Ectodermal cell (in vitro differentiated cells): ENCODE measurements at regions not wholly inside any gene's neighbourhood (a gene's known extent, or its start where the extent isn't known, plus 50 kb on each side); places are given as distances from the start of the nearest gene placed in this dataset.

Source experiments
- H3K27ac ChIP-seq: 2 replicates; pipeline ENCODE4 v1.7.0; 2013; ENCODE audit warnings: mild to moderate bottlenecking, low read depth, low read length; ENCODE audit not compliant: insufficient read depth, poor library complexity, severe bottlenecking
- H3K27me3 ChIP-seq: 2 replicates; pipeline ENCODE4 v1.7.0; 2013; ENCODE audit warnings: mild to moderate bottlenecking, low read length; ENCODE audit not compliant: insufficient read depth, control insufficient read depth, poor library complexity, severe bottlenecking
- H3K36me3 ChIP-seq: one replicate; pipeline ENCODE4 v1.7.0; 2013; ENCODE audit warnings: low read length; ENCODE audit not compliant: control insufficient read depth, insufficient read depth
- H3K4me1 ChIP-seq: one replicate; pipeline ENCODE4 v1.7.0; 2013; ENCODE audit warnings: low read length; ENCODE audit not compliant: control insufficient read depth, insufficient read depth
- H3K4me3 ChIP-seq: 2 replicates; pipeline ENCODE4 v1.7.0; 2013; ENCODE audit warnings: low read depth, low read length, control low read depth; ENCODE audit not compliant: insufficient read depth
- H3K9me3 ChIP-seq: 2 replicates; pipeline ENCODE4 v1.7.0; 2013; ENCODE audit warnings: mild to moderate bottlenecking, low read length, moderate library complexity; ENCODE audit not compliant: control insufficient read depth
- WGBS, 2 experiments: methylation state at CpG; one replicate each; pipeline ENCODE4 v1.1.7; 2013; ENCODE audit warnings: missing lambda C conversion rate in 2 of 2; 5-methylcytosine and 5-hydroxymethylcytosine counted together

GRCh38 chr4:82043081-82043808, 330.5 kb downstream of the HNRNPD start:
- Histone ChIP-seq H3K36me3 (no peaks in the 10 kb centered on the region), H3K27ac (no peak overlapping the region), H3K9me3 (no peaks in the 10 kb centered on the region), H3K4me3 (peak overlapping the region; percentile 50), H3K27me3 (peaks cover 42% of the 10 kb centered on the region), H3K4me1 (peaks cover 11% of the 10 kb centered on the region)
- 10 to 12% methylated on average over 12 of the region's 12 CpGs for WGBS, 2 experiments

GRCh38 chr4:82042042-82042441, 331.7 kb downstream of the HNRNPD start:
- peaks cover 11% of the 10 kb centered on the region for H3K4me1 ChIP-seq
- H3K27ac ChIP-seq = no peak overlapping the region
- H3K27me3 ChIP-seq = peaks cover 42% of the 10 kb centered on the region
- no peaks in the 10 kb centered on the region for H3K36me3 ChIP-seq
- WGBS, 2 experiments = 93 to 94% methylated on average over 3 of the region's 3 CpGs
- no peaks in the 10 kb centered on the region for H3K9me3 ChIP-seq
- H3K4me3 ChIP-seq = no peak overlapping the region

GRCh38 chr4:82038936-82039335, 334.9 kb downstream of the HNRNPD start:
- Histone ChIP-seq H3K4me1 (peaks cover 11% of the 10 kb centered on the region), H3K27me3 (peaks cover 27% of the 10 kb centered on the region), H3K4me3 (no peak overlapping the region), H3K36me3 (no peaks in the 10 kb centered on the region), H3K9me3 (no peaks in the 10 kb centered on the region), H3K27ac (no peak overlapping the region)
- WGBS, 2 experiments = 90% methylated on average over 2 of the region's 2 CpGs

GRCh38 chr4:82036181-82036580, 337.6 kb downstream of the HNRNPD start:
- no peaks in the 10 kb centered on the region for H3K27me3 ChIP-seq
- H3K9me3 ChIP-seq = no peaks in the 10 kb centered on the region
- H3K4me1 ChIP-seq = no peaks in the 10 kb centered on the region
- H3K4me3 ChIP-seq = no peak overlapping the region
- no peaks in the 10 kb centered on the region for H3K36me3 ChIP-seq
- WGBS, 2 experiments = 59 to 60% methylated on average over 1 of the region's 1 CpG
- H3K27ac ChIP-seq = no peak overlapping the region

- H3K27ac ChIP-seq = no peak overlapping the region
- WGBS, 2 experiments = 88 to 100% methylated on average over 1 to 2 of the region's 2 CpGs
These were observed 338.9 kb downstream of the HNRNPD start for GRCh38 chr4:82034878-82035277.

GRCh38 chr4:82033862-82034261, 339.9 kb downstream of the HNRNPD start:
- no peak overlapping the region for H3K4me3 ChIP-seq
- H3K36me3 ChIP-seq = no peaks in the 10 kb centered on the region
- no peaks in the 10 kb centered on the region for H3K27me3 ChIP-seq
- WGBS, 2 experiments = 90 to 91% methylated on average over 2 of the region's 2 CpGs
- H3K9me3 ChIP-seq = no peaks in the 10 kb centered on the region
- H3K4me1 ChIP-seq = no peaks in the 10 kb centered on the region
- no peak overlapping the region for H3K27ac ChIP-seq

More at GRCh38 chr4:82034878-82035277, 338.9 kb downstream of the HNRNPD start:
- no peaks in the 10 kb centered on the region for H3K9me3 ChIP-seq
- no peak overlapping the region for H3K4me3 ChIP-seq
- no peaks in the 10 kb centered on the region for H3K36me3 ChIP-seq
- H3K27me3 ChIP-seq = no peaks in the 10 kb centered on the region
- H3K4me1 ChIP-seq = no peaks in the 10 kb centered on the region

GRCh38 chr4:82031376-82031927, 342.3 kb downstream of the HNRNPD start:
- Histone ChIP-seq H3K4me1 (no peaks in the 10 kb centered on the region), H3K27me3 (no peaks in the 10 kb centered on the region), H3K36me3 (no peaks in the 10 kb centered on the region), H3K27ac (no peak overlapping the region), H3K4me3 (no peak overlapping the region), H3K9me3 (no peaks in the 10 kb centered on the region)
- 89 to 96% methylated on average over 2 of the region's 2 CpGs for WGBS, 2 experiments

- Histone ChIP-seq H3K27me3 (no peaks in the 10 kb centered on the region), H3K36me3 (no peaks in the 10 kb centered on the region), H3K4me1 (no peaks in the 10 kb centered on the region), H3K9me3 (no peaks in the 10 kb centered on the region), H3K4me3 (no peak overlapping the region), H3K27ac (no peak overlapping the region)
- WGBS, 2 experiments = 84 to 91% methylated on average over 2 of the region's 2 CpGs
These were observed 356.1 kb downstream of the HNRNPD start for GRCh38 chr4:82017680-82018079.

- H3K36me3 ChIP-seq = no peaks in the 10 kb centered on the region
- no peak overlapping the region for H3K4me3 ChIP-seq
- no peaks in the 10 kb centered on the region for H3K4me1 ChIP-seq
- no peak overlapping the region for H3K27ac ChIP-seq
- 93 to 100% methylated on average over 1 of the region's 1 CpG for WGBS, 2 experiments
- no peaks in the 10 kb centered on the region for H3K27me3 ChIP-seq
- no peaks in the 10 kb centered on the region for H3K9me3 ChIP-seq
These were observed 368.6 kb downstream of the HNRNPD start for GRCh38 chr4:82005158-82005557.

GRCh38 chr4:81997313-81997712, 376.5 kb downstream of the HNRNPD start:
- 100% methylated on average over 1 of the region's 2 CpGs for WGBS, 2 experiments
- H3K36me3 ChIP-seq = no peaks in the 10 kb centered on the region
- no peak overlapping the region for H3K27ac ChIP-seq
- no peak overlapping the region for H3K4me3 ChIP-seq
- no peaks in the 10 kb centered on the region for H3K27me3 ChIP-seq
- H3K9me3 ChIP-seq = no peaks in the 10 kb centered on the region
- H3K4me1 ChIP-seq = no peaks in the 10 kb centered on the region
